ENCODE measurements at regions not wholly inside any gene's neighbourhood (a gene's known extent, or its start where the extent isn't known, plus 50 kb on each side); places are given as distances from the start of the nearest gene placed in this dataset.

GRCh38 chr13:82412749-82413148 is 1469.5 kb downstream of the SLITRK1 start:
- H3K27ac ChIP-seq: no peak overlapping the region
- TF ChIP-seq CTCF (conservative IDR thresholded peaks at IDR 0.05) (no peak), ZFX (IDR thresholded peaks at IDR 0.05) (no peak)

- TF ChIP-seq CTCF (conservative IDR thresholded peaks at IDR 0.05): no peak
- no peak for TF ChIP-seq ZFX (IDR thresholded peaks at IDR 0.05)
- no peak overlapping the region for H3K27ac ChIP-seq
Observed at GRCh38 chr13:82407321-82407720, 1475.0 kb downstream of the SLITRK1 start.

GRCh38 chr13:82374719-82375118 is 1507.6 kb downstream of the SLITRK1 start:
- H3K27ac ChIP-seq: no peak overlapping the region
- no peak for TF ChIP-seq ZFX (IDR thresholded peaks at IDR 0.05)

- no peak overlapping the region for H3K27ac ChIP-seq
- TF ChIP-seq CTCF (conservative IDR thresholded peaks at IDR 0.05) (no peak), ZFX (IDR thresholded peaks at IDR 0.05) (no peak)
Observed at GRCh38 chr13:82370316-82370715, 1512.0 kb downstream of the SLITRK1 start.

- TF ChIP-seq CTCF (conservative IDR thresholded peaks at IDR 0.05) (no peak), ZFX (IDR thresholded peaks at IDR 0.05) (no peak)
Observed at GRCh38 chr13:82364525-82364924, 1517.7 kb downstream of the SLITRK1 start.

GRCh38 chr13:82358284-82358683 is 1524.0 kb downstream of the SLITRK1 start:
- TF ChIP-seq ZFX (IDR thresholded peaks at IDR 0.05): no peak
- TF ChIP-seq CTCF (conservative IDR thresholded peaks at IDR 0.05): no peak

More at GRCh38 chr13:82364525-82364924, 1517.7 kb downstream of the SLITRK1 start:
- no peak overlapping the region for H3K27ac ChIP-seq

GRCh38 chr13:82356667-82357410 is 1525.4 kb downstream of the SLITRK1 start:
- TF ChIP-seq ZFX (IDR thresholded peaks at IDR 0.05): no peak
- TF ChIP-seq CTCF (conservative IDR thresholded peaks at IDR 0.05): peak; percentile 29

More at GRCh38 chr13:82358284-82358683, 1524.0 kb downstream of the SLITRK1 start:
- no peak overlapping the region for H3K27ac ChIP-seq

GRCh38 chr13:82344867-82345266 is 1537.4 kb downstream of the SLITRK1 start:
- no peak overlapping the region for H3K27ac ChIP-seq
- TF ChIP-seq ZFX (IDR thresholded peaks at IDR 0.05): no peak
- TF ChIP-seq CTCF (conservative IDR thresholded peaks at IDR 0.05): no peak

More at GRCh38 chr13:82356667-82357410, 1525.4 kb downstream of the SLITRK1 start:
- no peak overlapping the region for H3K27ac ChIP-seq
